HCT116 (cell line): ENCODE measurements at regions not wholly inside any gene's neighbourhood (a gene's known extent, or its start where the extent isn't known, plus 50 kb on each side); places are given as distances from the start of the nearest gene placed in this dataset.

Experiments used
- ATAC-seq: fragments of 200-7000 bp; cut with Tn5 transposase; 2 replicates; pipeline ENCODE4 v1.9.1; 2020; ENCODE audit warnings: mild to moderate bottlenecking, moderate library complexity
- BruUV-seq: library from RNA; stranded (reverse); fragments of 400-500 nt; replicated peaks from 2 replicates; lab custom pipeline; 2021; lab: Mats Ljungman, UMichigan
- CTCF ChIA-PET: fragments of 300-600 bp; sonication (Branson Sonifier 250); formaldehyde crosslinking; loops from one replicate; lab custom pipeline; 2021; ENCODE audit warnings: antibody characterized with exemption; lab: Charles Lee
- POLR2A ChIA-PET: fragments of 300-600, 350-600 bp; sonication (Branson Sonifier 250); formaldehyde crosslinking; loops from one replicate; lab custom pipeline; 2021; ENCODE audit warnings: antibody characterized with exemption; lab: Charles Lee
- RAD21 ChIA-PET, 2 experiments: fragments of 300-600 bp; sonication (Branson Sonifier 250); formaldehyde crosslinking; loops; one replicate each; lab custom pipeline; 2023; ENCODE audit warnings: low total read pairs in 2 of 2; ENCODE audit not compliant: uncharacterized antibody in 2 of 2, unreplicated experiment in 2 of 2, low non-redundant PET in 1 of 2; lab: Charles Lee
- DNase-seq: peaks from one replicate; pipeline ENCODE4 v3.0.0-alpha.2; 2010; ENCODE audit warnings: low read depth, low spot score
- H2AFZ ChIP-seq: fragments of 200-600 bp; shearing (Covaris generic), sonication (generic); 2 replicates; pipeline ENCODE4 v1.6.1; 2017; ENCODE audit warnings: low read depth, mixed run types, mixed read lengths, antibody characterized with exemption, low read length; ENCODE audit not compliant: poor library complexity, severe bottlenecking
- H3K27ac ChIP-seq: 2 replicates; pipeline ENCODE4 v1.5.1; 2012; ENCODE audit warnings: low read depth, low read length
- H3K27me3 ChIP-seq: fragments of 200-600 bp; sonication (generic); 2 replicates; pipeline ENCODE4 v1.6.1; 2016; ENCODE audit warnings: mixed run types, low read length, mixed read lengths; ENCODE audit not compliant: insufficient read depth
- H3K36me3 ChIP-seq, 2 experiments: fragments of 200-500 bp in 1 of 2; fragments of 200-600 bp in 1 of 2; sonication (Bioruptor generic) in 1 of 2; sonication (generic) in 1 of 2; 2 replicates each; pipeline versions ENCODE4 v1.5.1 to v1.6.1; 2014 to 2016; ENCODE audit warnings: low read length in 2 of 2, inconsistent platforms in 1 of 2, mixed read lengths in 1 of 2, mixed run types in 1 of 2; ENCODE audit not compliant: insufficient read depth in 2 of 2, control insufficient read depth in 1 of 2
- H3K4me1 ChIP-seq, 2 experiments: fragments of 200-600 bp in 1 of 2; sonication (generic) in 1 of 2; 2 replicates each; pipeline versions ENCODE4 v1.5.1 to v1.6.1; 2012 to 2017; ENCODE audit warnings: low read length in 2 of 2, inconsistent platforms in 1 of 2, mild to moderate bottlenecking in 1 of 2, mixed read lengths in 1 of 2, mixed run types in 1 of 2, moderate library complexity in 1 of 2; ENCODE audit not compliant: insufficient read depth in 2 of 2, control insufficient read depth in 1 of 2
- H3K4me2 ChIP-seq: fragments of 200-600 bp; sonication (generic); 2 replicates; pipeline ENCODE4 v1.6.1; 2017; ENCODE audit warnings: mixed run types, low read length, mixed read lengths
- H3K4me3 ChIP-seq, 2 experiments: fragments of 200-600 bp in 1 of 2; sonication (generic) in 1 of 2; replicated peaks in 1 of 2; 2 replicates each; pipeline ENCODE4 v1.5.1; 2011 to 2016; ENCODE audit warnings: low read length in 2 of 2, control low read depth in 1 of 2, low read depth in 1 of 2, mild to moderate bottlenecking in 1 of 2, mixed read lengths in 1 of 2, mixed run types in 1 of 2
- H3K79me2 ChIP-seq: fragments of 200-600 bp; sonication (generic); 2 replicates; pipeline ENCODE4 v1.6.1; 2017; ENCODE audit warnings: mild to moderate bottlenecking, mixed run types, low read length, moderate library complexity, mixed read lengths; ENCODE audit not compliant: insufficient read depth
- H3K9ac ChIP-seq: fragments of 200-600 bp; sonication (generic); 2 replicates; pipeline ENCODE4 v1.6.1; 2016; ENCODE audit warnings: low read length, mixed read lengths
- H3K9me2 ChIP-seq: fragments of 200-600 bp; sonication (generic), shearing (Covaris generic); 2 replicates; pipeline ENCODE4 v1.6.1; 2017; ENCODE audit warnings: mixed run types, mild to moderate bottlenecking, moderate library complexity; ENCODE audit not compliant: insufficient read depth
- H3K9me3 ChIP-seq, 2 experiments: fragments of 200-500 bp in 1 of 2; fragments of 200-600 bp in 1 of 2; sonication (Bioruptor generic) in 1 of 2; sonication (generic) in 1 of 2; 2 replicates each; pipeline ENCODE4 v1.6.1; 2014 to 2017; ENCODE audit warnings: low read length in 2 of 2, mixed read lengths in 2 of 2, inconsistent platforms in 1 of 2, low read depth in 1 of 2, mild to moderate bottlenecking in 1 of 2, mixed run types in 1 of 2, moderate library complexity in 1 of 2; ENCODE audit not compliant: control insufficient read depth in 1 of 2, insufficient read depth in 1 of 2
- H4K20me1 ChIP-seq: fragments of 200-600 bp; sonication (generic), shearing (Covaris generic); 2 replicates; pipeline ENCODE4 v1.6.1; 2017; ENCODE audit warnings: mixed run types, mild to moderate bottlenecking, moderate library complexity; ENCODE audit not compliant: insufficient read depth
- CEBPB ChIP-seq: IDR thresholded peaks from 2 replicates; pipeline ENCODE4 v1.6.1; 2012; ENCODE audit warnings: low read depth
- EGR1 ChIP-seq: IDR thresholded peaks from 2 replicates; pipeline ENCODE4 v1.6.1; 2012; ENCODE audit warnings: low read depth
- EZH2phosphoT487 ChIP-seq: fragments of 200-600 bp; IDR thresholded peaks from 2 replicates; pipeline ENCODE4 v1.6.1; 2018; ENCODE audit warnings: antibody characterized with exemption, borderline replicate concordance
- POLR2AphosphoS5 ChIP-seq: IDR thresholded peaks from 2 replicates; pipeline ENCODE4 v1.6.1; 2011; ENCODE audit warnings: mild to moderate bottlenecking, low read depth, low read length, moderate library complexity
- REST ChIP-seq: IDR thresholded peaks from 2 replicates; pipeline ENCODE4 v1.6.1; 2012; ENCODE audit warnings: low read depth
- SIN3A ChIP-seq: IDR thresholded peaks from 2 replicates; pipeline ENCODE4 v1.6.1; 2012; ENCODE audit warnings: low read depth
- YY1 ChIP-seq: IDR thresholded peaks from 2 replicates; pipeline ENCODE4 v1.6.1; 2011; ENCODE audit warnings: low read length, low read depth, moderate library complexity, mild to moderate bottlenecking; ENCODE audit not compliant: insufficient replicate concordance; ENCODE audit errors: extremely low read depth
- ZFX ChIP-seq: fragments of 450-650 bp; IDR thresholded peaks from 2 replicates; pipeline ENCODE4 v1.6.1; 2017
- intact Hi-C: fragments of 100-400 bp; cut with micrococcal nuclease; formaldehyde crosslinking; loops from 2 replicates; pipeline ENCODE4 v1.10.0; 2022

GRCh38 chr12:5180496-5180895 is 136.8 kb downstream of the KCNA5 start:
- no peak overlapping the region for H3K27ac ChIP-seq
- no peak overlapping the region for H2AFZ ChIP-seq
- RAD21 ChIA-PET: no interaction called here
- TF ChIP-seq ZFX (no peak), REST (no peak), POLR2AphosphoS5 (no peak), EGR1 (no peak), YY1 (no peak), CEBPB (no peak), EZH2phosphoT487 (no peak), SIN3A (no peak)
- no peaks in the 10 kb centered on the region for H3K79me2 ChIP-seq
- POLR2A ChIA-PET: interaction anchor here (1.3 kb wide), 1 partner anchor 17 kb away, joined by 3 read pairs; no protein-coding TSS in a partner anchor
- no peak overlapping the region for H3K9ac ChIP-seq
- H3K9me3 ChIP-seq: no peaks in the 10 kb centered on the region
- no peak overlapping the region for H3K4me3 ChIP-seq
- intact Hi-C loops: no loop called here
- no peaks in the 10 kb centered on the region for H3K36me3 ChIP-seq
- DNase-seq: no peak
- no peak overlapping the region for H3K4me2 ChIP-seq
- no peak for ATAC-seq
- H3K9me2 ChIP-seq: no peaks in the 10 kb centered on the region
- BruUV-seq: no TSS peak
- H3K27me3 ChIP-seq: no peaks in the 10 kb centered on the region
- CTCF ChIA-PET: no interaction called here
- H3K4me1 ChIP-seq: peaks cover 21 to 37% of the 10 kb centered on the region in 2 experiments
- H4K20me1 ChIP-seq: no peaks in the 10 kb centered on the region
